ENCODE measurements at regions not wholly inside any gene's neighbourhood (a gene's known extent, or its start where the extent isn't known, plus 50 kb on each side); places are given as distances from the start of the nearest gene placed in this dataset.
"Not testable (repeated sequence)": the region's sequence is repeated elsewhere in the genome, so short reads cannot be mapped to it uniquely, and the experiment has no call there.

GRCh38 chr16:88164196-88165039 is 213.2 kb downstream of the BANP start:
- not testable (repeated sequence) for DNase-seq (ENCODE audit: low read depth in 2 of 2)

- DNase-seq (ENCODE audit: low read depth in 2 of 2), result not testable (repeated sequence)
Measured at GRCh38 chr16:88165040-88165544, 213.9 kb downstream of the BANP start.

GRCh38 chr16:88165683-88166082 is 214.4 kb downstream of the BANP start:
- not testable (repeated sequence) for DNase-seq (ENCODE audit: low read depth in 2 of 2)

- DNase-seq (ENCODE audit: low read depth in 2 of 2), result not testable (repeated sequence)
Measured at GRCh38 chr16:88166209-88166773, 215.1 kb downstream of the BANP start.

GRCh38 chr16:88167798-88168556 is 214.8 kb upstream of the ZNF469 start:
- not testable (repeated sequence) for DNase-seq (ENCODE audit: low read depth in 2 of 2)

- not testable (repeated sequence) for DNase-seq (ENCODE audit: low read depth in 2 of 2)
Measured at GRCh38 chr16:88168557-88168949, 214.2 kb upstream of the ZNF469 start.

- not testable (repeated sequence) for DNase-seq (ENCODE audit: low read depth in 2 of 2)
Measured at GRCh38 chr16:88169136-88169830, 213.5 kb upstream of the ZNF469 start.

- not testable (repeated sequence) for DNase-seq (ENCODE audit: low read depth in 2 of 2)
Measured at GRCh38 chr16:88169831-88170165, 213.0 kb upstream of the ZNF469 start.

GRCh38 chr16:88170528-88170991 is 212.2 kb upstream of the ZNF469 start:
- DNase-seq (ENCODE audit: low read depth in 2 of 2), result no peak

- DNase-seq (ENCODE audit: low read depth in 2 of 2), result not testable (repeated sequence)
Measured at GRCh38 chr16:88171126-88171525, 211.6 kb upstream of the ZNF469 start.

- not testable (repeated sequence) for DNase-seq (ENCODE audit: low read depth in 2 of 2)
Measured at GRCh38 chr16:88176184-88176583, 206.6 kb upstream of the ZNF469 start.

GRCh38 chr16:88176591-88177180 is 206.1 kb upstream of the ZNF469 start:
- not testable (repeated sequence) for DNase-seq (ENCODE audit: low read depth in 2 of 2)

GRCh38 chr16:88178251-88178650 is 204.5 kb upstream of the ZNF469 start:
- not testable (repeated sequence) for DNase-seq (ENCODE audit: low read depth in 2 of 2)

- not testable (repeated sequence) for DNase-seq (ENCODE audit: low read depth in 2 of 2)
Measured at GRCh38 chr16:88178896-88179295, 203.9 kb upstream of the ZNF469 start.

GRCh38 chr16:88182967-88183881 is 199.5 kb upstream of the ZNF469 start:
- DNase-seq (ENCODE audit: low read depth in 2 of 2), result not testable (repeated sequence)

GRCh38 chr16:88184053-88184452 is 198.7 kb upstream of the ZNF469 start:
- not testable (repeated sequence) for DNase-seq (ENCODE audit: low read depth in 2 of 2)

GRCh38 chr16:88184566-88185355 is 198.0 kb upstream of the ZNF469 start:
- DNase-seq (ENCODE audit: low read depth in 2 of 2), result not testable (repeated sequence)

- not testable (repeated sequence) for DNase-seq (ENCODE audit: low read depth in 2 of 2)
Measured at GRCh38 chr16:88185406-88185805, 197.4 kb upstream of the ZNF469 start.
